SK-N-SH treated with all-trans-retinoic acid at 6 μM for 48 hours (cell line): ENCODE measurements at regions not wholly inside any gene's neighbourhood (a gene's known extent, or its start where the extent isn't known, plus 50 kb on each side); places are given as distances from the start of the nearest gene placed in this dataset.

ENCODE experiments used
- ARNTL ChIP-seq: fragments of 450-650 bp; formaldehyde crosslinking; IDR thresholded peaks from 2 replicates; pipeline ENCODE4 v1.5.0; 2020; ENCODE audit warnings: low read depth, mild to moderate bottlenecking, moderate library complexity, borderline replicate concordance
- BACH2 ChIP-seq: fragments of 250-450 bp; sonication (Bioruptor Pico); IDR thresholded peaks from 2 replicates; pipeline ENCODE4 v1.9.0; 2021; ENCODE audit warnings: mild to moderate bottlenecking, borderline replicate concordance
- CSDC2 ChIP-seq: fragments of 250-450 bp; sonication (Bioruptor Pico); IDR thresholded peaks from 2 replicates; pipeline ENCODE4 v1.5.0; 2020; ENCODE audit warnings: mild to moderate bottlenecking, moderate library complexity
- ESRRG ChIP-seq: fragments of 250-450 bp; sonication (Bioruptor Pico); IDR thresholded peaks from 2 replicates; pipeline ENCODE4 v1.6.1; 2021; ENCODE audit warnings: mild to moderate bottlenecking
- PPARA ChIP-seq: fragments of 250-450 bp; sonication (Bioruptor Pico); IDR thresholded peaks from 2 replicates; pipeline ENCODE4 v1.5.0; 2020; ENCODE audit warnings: mild to moderate bottlenecking, borderline replicate concordance
- RARB ChIP-seq: fragments of 250-450 bp; sonication (Bioruptor Pico); IDR thresholded peaks from 2 replicates; pipeline ENCODE4 v1.8.0; 2021; ENCODE audit warnings: mild to moderate bottlenecking, moderate library complexity
- ZFP3 ChIP-seq: fragments of 250-450 bp; sonication (Bioruptor Pico); IDR thresholded peaks from 2 replicates; pipeline ENCODE4 v1.5.0; 2020; ENCODE audit warnings: mild to moderate bottlenecking, moderate library complexity
- ZNF8 ChIP-seq: fragments of 450-650 bp; formaldehyde crosslinking; IDR thresholded peaks from 2 replicates; pipeline ENCODE4 v1.5.0; 2020; ENCODE audit warnings: mild to moderate bottlenecking, moderate library complexity
- TF ChIP-seq, protein P1 (sequence below): fragments of 250-450 bp; sonication (Bioruptor Pico); IDR thresholded peaks from 2 replicates; pipeline ENCODE4 v1.8.0; 2021; ENCODE audit warnings: low read depth, mild to moderate bottlenecking, moderate library complexity, borderline replicate concordance
- TF ChIP-seq, protein P2 (sequence below): fragments of 250-450 bp; sonication (Bioruptor Pico); IDR thresholded peaks from 2 replicates; pipeline ENCODE4 v1.8.0; 2020; ENCODE audit warnings: mild to moderate bottlenecking, moderate library complexity, borderline replicate concordance

DNA sequence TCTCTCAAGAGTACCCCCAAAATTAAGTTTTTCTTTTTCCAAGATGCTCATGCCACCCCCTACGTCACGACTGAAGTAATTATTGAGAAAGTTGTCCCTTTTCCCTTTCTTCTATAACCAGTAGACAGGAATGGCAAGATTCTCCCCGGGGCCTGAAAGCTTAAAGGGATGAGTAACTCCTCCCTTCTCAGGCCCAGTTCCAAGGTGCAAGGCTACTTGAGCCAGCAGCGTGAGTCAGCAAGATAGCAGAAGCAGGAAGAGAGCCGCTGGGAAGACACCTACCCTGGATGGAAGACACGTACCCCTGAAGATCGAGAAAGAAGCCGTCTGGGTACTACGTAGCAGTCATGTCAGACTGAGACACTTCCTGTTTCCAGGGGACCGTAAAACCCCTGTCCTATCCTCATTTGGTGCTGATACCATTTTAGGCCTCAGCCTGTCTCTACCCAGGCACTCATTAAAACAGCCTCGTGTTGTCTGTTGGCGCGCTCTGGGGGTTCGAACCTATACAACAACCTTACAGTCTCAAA, 241.0 kb downstream of the ADGRG6 start:
- TF ChIP-seq BACH2 (CRISPR knock-in tag), result no peak
- TF ChIP-seq CSDC2 (CRISPR knock-in tag), result no peak
- no peak for TF ChIP-seq ESRRG
- TF ChIP-seq, protein P1, sequence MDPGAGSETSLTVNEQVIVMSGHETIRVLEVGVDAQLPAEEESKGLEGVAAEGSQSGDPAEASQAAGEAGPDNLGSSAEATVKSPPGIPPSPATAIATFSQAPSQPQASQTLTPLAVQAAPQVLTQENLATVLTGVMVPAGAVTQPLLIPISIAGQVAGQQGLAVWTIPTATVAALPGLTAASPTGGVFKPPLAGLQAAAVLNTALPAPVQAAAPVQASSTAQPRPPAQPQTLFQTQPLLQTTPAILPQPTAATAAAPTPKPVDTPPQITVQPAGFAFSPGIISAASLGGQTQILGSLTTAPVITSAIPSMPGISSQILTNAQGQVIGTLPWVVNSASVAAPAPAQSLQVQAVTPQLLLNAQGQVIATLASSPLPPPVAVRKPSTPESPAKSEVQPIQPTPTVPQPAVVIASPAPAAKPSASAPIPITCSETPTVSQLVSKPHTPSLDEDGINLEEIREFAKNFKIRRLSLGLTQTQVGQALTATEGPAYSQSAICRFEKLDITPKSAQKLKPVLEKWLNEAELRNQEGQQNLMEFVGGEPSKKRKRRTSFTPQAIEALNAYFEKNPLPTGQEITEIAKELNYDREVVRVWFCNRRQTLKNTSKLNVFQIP (CRISPR knock-in tag), result no peak
- no peak for TF ChIP-seq ZNF8
- TF ChIP-seq, protein P2, sequence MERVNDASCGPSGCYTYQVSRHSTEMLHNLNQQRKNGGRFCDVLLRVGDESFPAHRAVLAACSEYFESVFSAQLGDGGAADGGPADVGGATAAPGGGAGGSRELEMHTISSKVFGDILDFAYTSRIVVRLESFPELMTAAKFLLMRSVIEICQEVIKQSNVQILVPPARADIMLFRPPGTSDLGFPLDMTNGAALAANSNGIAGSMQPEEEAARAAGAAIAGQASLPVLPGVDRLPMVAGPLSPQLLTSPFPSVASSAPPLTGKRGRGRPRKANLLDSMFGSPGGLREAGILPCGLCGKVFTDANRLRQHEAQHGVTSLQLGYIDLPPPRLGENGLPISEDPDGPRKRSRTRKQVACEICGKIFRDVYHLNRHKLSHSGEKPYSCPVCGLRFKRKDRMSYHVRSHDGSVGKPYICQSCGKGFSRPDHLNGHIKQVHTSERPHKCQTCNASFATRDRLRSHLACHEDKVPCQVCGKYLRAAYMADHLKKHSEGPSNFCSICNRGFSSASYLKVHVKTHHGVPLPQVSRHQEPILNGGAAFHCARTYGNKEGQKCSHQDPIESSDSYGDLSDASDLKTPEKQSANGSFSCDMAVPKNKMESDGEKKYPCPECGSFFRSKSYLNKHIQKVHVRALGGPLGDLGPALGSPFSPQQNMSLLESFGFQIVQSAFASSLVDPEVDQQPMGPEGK (CRISPR knock-in tag), result no peak
- no peak for TF ChIP-seq ZFP3 (CRISPR knock-in tag)
- TF ChIP-seq ARNTL, result no peak
- TF ChIP-seq RARB (CRISPR knock-in tag), result no peak
- no peak for TF ChIP-seq PPARA (CRISPR knock-in tag)
